HG02623 (cell line): ENCODE measurements at regions not wholly inside any gene's neighbourhood (a gene's known extent, or its start where the extent isn't known, plus 50 kb on each side); places are given as distances from the start of the nearest gene placed in this dataset.

Experiments
- ATAC-seq: cut with Tn5 transposase; IDR thresholded peaks from one replicate; pipeline ENCODE4 v1.9.1; 2021; ENCODE audit warnings: moderate library complexity; ENCODE audit not compliant: unreplicated experiment

GRCh38 chr4:182973511-182973911 lies 56.3 kb upstream of the DCTD start:
- ATAC-seq: no peak

- no peak for ATAC-seq
Observed at GRCh38 chr4:182971702-182972101, 54.5 kb upstream of the DCTD start.

- peak; percentile 73 for ATAC-seq
Observed at GRCh38 chr4:182969651-182970279, 52.6 kb upstream of the DCTD start.

- ATAC-seq: peak; percentile 72
Observed at GRCh38 chr4:182968917-182969650, 51.9 kb upstream of the DCTD start.

GRCh38 chr4:182967403-182967802 lies 50.2 kb upstream of the DCTD start:
- no peak for ATAC-seq
